ENCODE measurements at regions not wholly inside any gene's neighbourhood (a gene's known extent, or its start where the extent isn't known, plus 50 kb on each side); places are given as distances from the start of the nearest gene placed in this dataset.

GRCh38 chr22:49413551-49413950 lies 414.1 kb downstream of the BRD1 start:
- Histone ChIP-seq H3K27ac (no peak overlapping the region), H3K36me3 (no peaks in the 10 kb centered on the region), H3K4me1 (no peaks in the 10 kb centered on the region), H3K4me3 (no peak overlapping the region), H3K9me3 (peaks cover 0 to 13% (median 4%) of the 10 kb centered on the region in 8 donors), H3K27me3 (replicated peaks in 1 of 7) (peaks cover 0 to 15% (median 0%) of the 10 kb centered on the region in 7 donors)
- WGBS, 5 donors: 74 to 91% (median 77%) methylated on average over 8 to 9 of the region's 9 CpGs
- intact Hi-C loops (cut with DNase I; ENCODE audit: low total_unique reads): no loop called here
- TF ChIP-seq POLR2A (IDR thresholded peaks at IDR 0.05) (no peak), POLR2AphosphoS5 (IDR thresholded peaks at IDR 0.05) (no peak), CTCF (IDR thresholded peaks at IDR 0.05 in 8 of 11, conservative IDR thresholded peaks at IDR 0.05 in 3 of 11) (no peak)
- no peak for DNase-seq

GRCh38 chr22:49413146-49413545 lies 414.5 kb downstream of the BRD1 start:
- no peaks in the 10 kb centered on the region for H3K36me3 ChIP-seq
- no peaks in the 10 kb centered on the region for H3K4me1 ChIP-seq
- no peak overlapping the region for H3K27ac ChIP-seq
- peaks cover 0 to 16% (median 0%) of the 10 kb centered on the region in 7 donors for H3K27me3 ChIP-seq (replicated peaks in 1 of 7)
- no peak for DNase-seq
- no peak overlapping the region for H3K4me3 ChIP-seq
- peaks cover 0 to 13% (median 4%) of the 10 kb centered on the region in 8 donors for H3K9me3 ChIP-seq
- 71 to 94% (median 85%) methylated on average over 8 of the region's 8 CpGs for WGBS, 5 donors
- TF ChIP-seq CTCF (IDR thresholded peaks at IDR 0.05 in 8 of 11, conservative IDR thresholded peaks at IDR 0.05 in 3 of 11) (no peak), POLR2AphosphoS5 (IDR thresholded peaks at IDR 0.05) (no peak), POLR2A (IDR thresholded peaks at IDR 0.05) (no peak)
- intact Hi-C loops (cut with DNase I; ENCODE audit: low total_unique reads): no loop called here

DNA sequence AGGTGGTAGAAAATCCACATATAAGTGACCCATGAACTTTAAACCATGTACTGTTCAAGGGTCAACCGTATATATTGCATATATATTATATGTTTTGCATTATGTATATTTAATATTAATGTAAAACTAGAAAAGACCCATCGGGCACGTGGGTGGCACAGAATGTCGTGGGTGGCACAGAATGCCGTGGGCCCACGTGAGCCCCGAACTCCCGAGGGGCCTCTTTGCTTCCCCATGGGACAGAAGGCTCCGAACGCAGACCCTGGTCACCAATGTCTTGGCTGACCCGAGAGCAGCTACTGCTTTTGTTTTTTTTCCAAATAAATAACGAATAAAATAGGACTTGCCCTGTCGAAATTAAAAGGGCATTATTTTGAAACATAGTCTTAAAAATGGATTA lies 415.4 kb downstream of the BRD1 start:
- no peak overlapping the region for H3K4me3 ChIP-seq
- intact Hi-C loops (cut with DNase I; ENCODE audit: low total_unique reads): no loop called here
- TF ChIP-seq POLR2AphosphoS5 (IDR thresholded peaks at IDR 0.05): no peak
- TF ChIP-seq POLR2A (IDR thresholded peaks at IDR 0.05): no peak
- no peak for TF ChIP-seq CTCF (IDR thresholded peaks at IDR 0.05 in 8 of 11, conservative IDR thresholded peaks at IDR 0.05 in 3 of 11)
- DNase-seq: no peak
- 81 to 92% (median 88%) methylated on average over 13 of the region's 13 CpGs for WGBS, 5 donors
- no peak overlapping the region for H3K27ac ChIP-seq
- H3K27me3 ChIP-seq (replicated peaks in 1 of 7): peaks cover 0 to 16% (median 0%) of the 10 kb centered on the region in 7 donors
- no peaks in the 10 kb centered on the region for H3K4me1 ChIP-seq
- no peaks in the 10 kb centered on the region for H3K36me3 ChIP-seq
- H3K9me3 ChIP-seq: peaks cover 0 to 13% (median 4%) of the 10 kb centered on the region in 8 donors

- Histone ChIP-seq H3K27me3 (replicated peaks in 1 of 7) (peaks cover 0 to 25% (median 0%) of the 10 kb centered on the region in 7 donors), H3K9me3 (peaks cover 0 to 13% (median 4%) of the 10 kb centered on the region in 8 donors), H3K4me3 (no peak overlapping the region), H3K4me1 (no peaks in the 10 kb centered on the region), H3K36me3 (no peaks in the 10 kb centered on the region), H3K27ac (no peak overlapping the region)
- DNase-seq: no peak
- TF ChIP-seq CTCF (IDR thresholded peaks at IDR 0.05 in 8 of 11, conservative IDR thresholded peaks at IDR 0.05 in 3 of 11): no peak
- TF ChIP-seq POLR2AphosphoS5 (IDR thresholded peaks at IDR 0.05): no peak
- TF ChIP-seq POLR2A (IDR thresholded peaks at IDR 0.05): no peak
- 79 to 83% (median 81%) methylated on average over 6 of the region's 6 CpGs for WGBS, 5 donors
- intact Hi-C loops (cut with DNase I; ENCODE audit: low total_unique reads): no loop called here
Observed at GRCh38 chr22:49411236-49411635, 416.4 kb downstream of the BRD1 start.

Measured in spleen (tissue), 11 donors.